ENCODE measurements at regions not wholly inside any gene's neighbourhood (a gene's known extent, or its start where the extent isn't known, plus 50 kb on each side); places are given as distances from the start of the nearest gene placed in this dataset.

- Histone ChIP-seq H3K4me3 (no peak overlapping the region), H3K36me3 (no peaks in the 10 kb centered on the region), H3K27me3 (no peaks in the 10 kb centered on the region), H3K9me3 (no peaks in the 10 kb centered on the region), H3K27ac (peak overlapping the region in 4 of 5 donors; percentile 4 to 61 (median 39)), H3K4me1 (peaks cover 6 to 43% (median 23%) of the 10 kb centered on the region in 4 donors)
- peak; percentile 57 to 87 for DNase-seq
- WGBS, 5 donors = 44 to 54% (median 49%) methylated on average over 6 of the region's 6 CpGs
- intact Hi-C loops (cut with DNase I; ENCODE audit: low total_unique reads) = no loop called here
- TF ChIP-seq POLR2AphosphoS5 (IDR thresholded peaks at IDR 0.05) (peak in 2 of 3 donors; percentile 35 to 37), EP300 (IDR thresholded peaks at IDR 0.05) (no peak)
Observed at GRCh38 chr12:59077575-59078426, 157.5 kb upstream of the LRIG3 start.

DNA sequence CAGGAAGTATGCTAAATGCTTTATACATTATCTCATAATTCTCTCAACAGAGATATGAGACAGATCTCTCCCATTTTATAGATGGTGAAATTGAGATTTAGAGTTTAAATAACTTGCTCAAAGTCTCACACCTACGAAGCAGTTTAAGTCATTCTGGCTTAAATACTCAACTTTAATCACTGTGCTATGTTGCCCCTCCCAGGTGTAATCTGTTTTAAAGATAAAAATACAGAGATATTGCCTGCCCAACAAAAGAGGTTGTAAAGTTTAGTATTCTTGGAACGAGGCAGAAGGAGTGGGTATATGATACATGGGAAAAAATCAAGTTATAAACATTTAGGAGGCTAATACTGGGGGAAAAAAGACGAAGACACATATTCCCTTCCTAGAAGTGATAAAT is 156.8 kb upstream of the LRIG3 start:
- 19 to 42% (median 23%) methylated on average over 3 of the region's 3 CpGs for WGBS, 5 donors
- H3K4me3 ChIP-seq = no peak overlapping the region
- peak overlapping the region in 4 of 5 donors; percentile 4 to 61 (median 39) for H3K27ac ChIP-seq
- no peaks in the 10 kb centered on the region for H3K36me3 ChIP-seq
- H3K4me1 ChIP-seq = peaks cover 6 to 43% (median 23%) of the 10 kb centered on the region in 4 donors
- TF ChIP-seq EP300 (IDR thresholded peaks at IDR 0.05) = no peak
- no peak for DNase-seq
- no peaks in the 10 kb centered on the region for H3K27me3 ChIP-seq
- H3K9me3 ChIP-seq = no peaks in the 10 kb centered on the region
- intact Hi-C loops (cut with DNase I; ENCODE audit: low total_unique reads) = no loop called here

- Histone ChIP-seq H3K27ac (peak overlapping the region in 1 of 5 donors; percentile 61), H3K27me3 (no peaks in the 10 kb centered on the region), H3K36me3 (no peaks in the 10 kb centered on the region), H3K4me1 (peaks cover 6 to 43% (median 23%) of the 10 kb centered on the region in 4 donors), H3K9me3 (no peaks in the 10 kb centered on the region), H3K4me3 (no peak overlapping the region)
- TF ChIP-seq POLR2AphosphoS5 (IDR thresholded peaks at IDR 0.05) = no peak
- intact Hi-C loops (cut with DNase I; ENCODE audit: low total_unique reads) = no loop called here
- WGBS, 5 donors = 34 to 66% (median 50%) methylated on average over 1 of the region's 1 CpG
- DNase-seq = no peak
Observed at GRCh38 chr12:59076622-59077021, 156.3 kb upstream of the LRIG3 start.

DNA sequence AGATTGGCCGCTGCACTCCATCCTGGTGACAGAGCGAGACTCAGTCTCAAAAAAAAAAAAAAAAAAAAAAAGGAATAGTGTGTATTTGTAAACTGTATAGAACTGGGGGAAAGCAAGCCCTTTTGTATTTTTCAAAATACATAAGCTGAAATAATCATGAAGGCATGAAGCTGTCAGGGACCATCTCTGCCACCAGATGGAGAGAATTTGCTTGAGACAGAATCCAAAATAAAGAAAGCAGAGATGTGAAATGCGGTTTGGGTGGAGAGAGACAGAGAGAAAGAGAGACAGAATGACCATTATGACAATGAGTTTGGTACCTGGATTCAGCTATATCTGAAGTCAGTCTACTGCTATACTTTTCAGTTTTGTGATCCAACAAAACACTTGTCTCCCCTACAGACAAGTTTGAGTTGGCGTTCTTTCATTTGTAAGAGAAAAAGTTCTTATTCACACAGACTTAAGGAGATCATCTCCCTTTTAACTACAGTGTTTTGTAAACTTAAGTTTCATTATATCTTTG is 155.7 kb upstream of the LRIG3 start:
- no peak overlapping the region for H3K4me3 ChIP-seq
- TF ChIP-seq, protein P1, sequence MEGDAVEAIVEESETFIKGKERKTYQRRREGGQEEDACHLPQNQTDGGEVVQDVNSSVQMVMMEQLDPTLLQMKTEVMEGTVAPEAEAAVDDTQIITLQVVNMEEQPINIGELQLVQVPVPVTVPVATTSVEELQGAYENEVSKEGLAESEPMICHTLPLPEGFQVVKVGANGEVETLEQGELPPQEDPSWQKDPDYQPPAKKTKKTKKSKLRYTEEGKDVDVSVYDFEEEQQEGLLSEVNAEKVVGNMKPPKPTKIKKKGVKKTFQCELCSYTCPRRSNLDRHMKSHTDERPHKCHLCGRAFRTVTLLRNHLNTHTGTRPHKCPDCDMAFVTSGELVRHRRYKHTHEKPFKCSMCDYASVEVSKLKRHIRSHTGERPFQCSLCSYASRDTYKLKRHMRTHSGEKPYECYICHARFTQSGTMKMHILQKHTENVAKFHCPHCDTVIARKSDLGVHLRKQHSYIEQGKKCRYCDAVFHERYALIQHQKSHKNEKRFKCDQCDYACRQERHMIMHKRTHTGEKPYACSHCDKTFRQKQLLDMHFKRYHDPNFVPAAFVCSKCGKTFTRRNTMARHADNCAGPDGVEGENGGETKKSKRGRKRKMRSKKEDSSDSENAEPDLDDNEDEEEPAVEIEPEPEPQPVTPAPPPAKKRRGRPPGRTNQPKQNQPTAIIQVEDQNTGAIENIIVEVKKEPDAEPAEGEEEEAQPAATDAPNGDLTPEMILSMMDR (IDR thresholded peaks at IDR 0.05) = no peak
- TF ChIP-seq POLR2A (IDR thresholded peaks at IDR 0.05) (no peak), EP300 (IDR thresholded peaks at IDR 0.05) (no peak), POLR2AphosphoS5 (IDR thresholded peaks at IDR 0.05) (no peak)
- peak overlapping the region in 1 of 5 donors; percentile 18 for H3K27ac ChIP-seq
- no peaks in the 10 kb centered on the region for H3K36me3 ChIP-seq
- intact Hi-C loops (cut with DNase I; ENCODE audit: low total_unique reads) = no loop called here
- no peak for DNase-seq
- H3K9me3 ChIP-seq = no peaks in the 10 kb centered on the region
- WGBS, 5 donors = 89 to 95% (median 93%) methylated on average over 4 of the region's 4 CpGs
- peaks cover 6 to 43% (median 23%) of the 10 kb centered on the region in 4 donors for H3K4me1 ChIP-seq
- H3K27me3 ChIP-seq = no peaks in the 10 kb centered on the region

GRCh38 chr12:59075141-59075540 is 154.8 kb upstream of the LRIG3 start:
- 42 to 68% (median 50%) methylated on average over 3 of the region's 3 CpGs for WGBS, 5 donors
- TF ChIP-seq POLR2AphosphoS5 (IDR thresholded peaks at IDR 0.05) = no peak
- TF ChIP-seq POLR2A (IDR thresholded peaks at IDR 0.05) = no peak
- TF ChIP-seq, protein P1 (IDR thresholded peaks at IDR 0.05) = no peak
- no peak for TF ChIP-seq EP300 (IDR thresholded peaks at IDR 0.05)
- peaks cover 14 to 51% (median 23%) of the 10 kb centered on the region in 4 donors for H3K4me1 ChIP-seq
- peak overlapping the region in 3 of 5 donors; percentile 8 to 18 (median 16) for H3K27ac ChIP-seq
- intact Hi-C loops (cut with DNase I; ENCODE audit: low total_unique reads) = no loop called here
- H3K9me3 ChIP-seq = no peaks in the 10 kb centered on the region
- no peaks in the 10 kb centered on the region for H3K27me3 ChIP-seq
- peak in 1 of 2 donors; percentile 16 for DNase-seq
- no peak overlapping the region for H3K4me3 ChIP-seq
- H3K36me3 ChIP-seq = no peaks in the 10 kb centered on the region

Data from stomach (tissue), 8 donors.